ENCODE measurements at regions not wholly inside any gene's neighbourhood (a gene's known extent, or its start where the extent isn't known, plus 50 kb on each side); places are given as distances from the start of the nearest gene placed in this dataset.
A peak's percentile ranks its signal among the peaks of the same experiment; 100 is the strongest.
"Not testable (repeated sequence)": the region's sequence is repeated elsewhere in the genome, so short reads cannot be mapped to it uniquely, and the experiment has no call there.

DNA sequence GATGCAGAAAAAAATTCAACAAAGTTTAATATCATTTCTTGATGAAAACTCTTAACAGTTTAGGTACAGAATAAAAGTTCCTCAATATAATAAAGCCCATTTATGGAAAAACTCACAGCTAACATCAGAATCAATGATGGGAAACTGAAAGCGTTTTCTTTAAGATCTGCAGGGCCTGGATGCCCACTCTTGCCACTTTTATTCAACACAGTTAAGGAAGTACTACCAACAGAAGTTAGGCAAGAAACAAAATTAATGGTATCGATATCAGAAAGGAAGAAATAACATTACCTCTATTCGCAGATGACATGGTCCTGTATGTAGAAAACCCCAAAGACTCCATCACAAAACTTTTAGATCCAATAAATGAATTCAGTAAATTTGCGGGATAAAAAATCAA is 542.4 kb upstream of the RGMB start:
- DNase-seq = no peak

DNA sequence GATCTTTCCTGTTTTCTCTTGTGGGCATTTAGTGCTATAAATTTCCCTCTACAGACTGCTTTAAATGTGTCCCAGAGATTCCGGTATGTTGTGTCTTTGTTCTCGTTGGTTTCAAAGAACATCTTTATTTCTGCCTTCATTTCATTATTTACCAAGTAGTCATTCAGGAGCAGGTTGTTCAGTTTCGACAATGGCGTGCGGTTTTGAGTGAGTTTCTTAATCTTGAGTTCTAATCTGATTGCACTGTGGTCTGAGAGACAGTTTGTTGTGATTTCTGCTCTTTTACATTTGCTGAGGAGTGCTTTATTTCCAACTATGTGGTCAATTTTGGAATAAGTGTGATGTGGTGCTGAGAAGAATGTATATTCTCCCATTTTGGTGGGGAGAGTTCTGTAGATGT is 535.7 kb upstream of the RGMB start:
- not testable (repeated sequence) for DNase-seq

DNA sequence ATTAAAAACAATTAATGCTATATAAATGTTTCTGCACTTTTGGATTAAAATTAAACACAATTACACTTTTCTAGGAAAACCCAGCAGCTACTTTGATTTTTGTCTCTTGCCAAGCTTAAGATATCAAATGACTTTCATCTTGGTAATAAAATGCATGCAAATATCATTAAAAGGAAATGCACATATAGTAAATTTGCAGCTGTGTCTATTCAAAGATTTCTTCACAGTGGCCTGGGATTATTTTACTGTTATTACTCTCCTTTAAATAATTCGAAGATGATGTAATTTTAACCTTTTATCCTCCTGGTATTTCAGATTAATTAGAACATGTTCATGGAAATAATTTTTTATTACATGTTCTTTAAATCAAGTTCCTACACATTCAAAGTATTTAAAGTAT is 529.5 kb upstream of the RGMB start:
- no peak for DNase-seq

DNA sequence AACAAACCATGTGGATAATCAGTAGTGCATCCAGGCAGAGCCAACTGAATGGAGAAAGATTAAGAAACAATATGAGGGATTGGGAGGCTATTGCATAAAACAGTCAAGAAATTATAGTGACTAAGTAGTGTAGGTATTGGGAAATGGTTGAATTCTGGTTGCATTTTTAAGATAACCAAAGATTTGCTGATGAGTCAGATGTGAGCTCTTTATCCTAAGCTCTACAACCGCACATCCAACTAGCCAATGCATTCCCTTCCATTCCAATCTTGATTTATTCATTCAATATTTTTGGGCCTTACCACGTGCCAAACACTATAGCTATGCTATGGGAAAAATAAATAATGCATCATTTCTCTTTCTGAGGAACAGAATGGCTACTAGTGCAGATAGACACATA is 524.5 kb upstream of the RGMB start:
- DNase-seq = no peak

DNA sequence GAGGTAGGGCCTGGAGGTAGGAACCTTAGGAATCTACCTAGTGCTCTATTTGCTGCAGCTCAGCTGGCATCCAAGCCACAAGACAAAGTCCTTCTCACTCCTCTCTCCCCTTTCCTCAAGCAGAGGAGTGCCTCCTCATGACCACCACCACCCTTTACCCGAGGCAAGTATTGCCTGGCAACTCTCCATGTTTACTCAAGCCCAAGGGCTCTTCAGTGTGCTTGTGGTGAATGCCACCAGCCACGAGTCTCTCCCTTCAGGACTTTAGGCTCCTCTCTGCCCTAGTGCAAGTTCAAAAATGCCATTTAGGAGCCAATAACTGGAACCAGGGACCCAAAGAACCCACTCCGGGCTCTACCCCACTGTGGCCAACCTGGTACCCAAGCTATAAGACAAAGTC is 514.5 kb upstream of the RGMB start:
- DNase-seq = no peak

DNA sequence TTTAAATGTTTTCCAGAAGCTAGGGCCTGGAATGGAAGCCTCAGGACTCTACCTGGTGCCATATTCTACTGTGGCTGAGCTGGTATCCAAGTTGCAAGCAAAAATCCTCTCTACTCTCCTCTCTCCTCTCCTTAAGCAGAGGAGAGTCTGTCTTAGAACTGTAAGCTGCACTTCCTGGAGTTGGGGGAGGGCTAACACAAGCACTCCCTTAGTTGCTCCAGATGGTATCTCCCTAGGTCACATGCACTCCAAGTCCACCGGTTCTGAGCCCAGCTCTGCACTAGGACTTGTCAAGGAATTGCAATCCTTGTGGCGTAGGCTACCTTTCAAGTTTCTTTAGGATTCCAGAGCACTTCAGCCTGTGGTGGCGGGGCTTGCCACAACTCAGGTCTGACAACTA is 513.9 kb upstream of the RGMB start:
- no peak for DNase-seq

DNA sequence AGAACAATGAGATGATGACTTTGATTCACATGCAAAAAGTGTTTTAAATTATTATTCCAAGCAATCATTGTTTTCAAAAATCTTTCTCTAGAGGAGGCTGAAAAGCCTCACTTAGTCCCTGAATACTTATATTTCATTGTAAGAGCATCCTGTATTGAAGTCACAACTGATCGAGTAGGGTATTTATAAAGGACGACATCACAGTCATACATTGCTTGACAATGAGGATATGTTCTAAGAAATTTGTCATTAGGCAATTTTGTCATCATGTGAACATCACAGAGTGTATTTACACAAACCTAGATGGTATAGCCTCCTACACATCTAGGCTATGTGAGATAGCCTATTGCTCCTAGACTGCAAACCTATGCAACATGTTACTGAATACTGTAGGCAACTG is 510.4 kb upstream of the RGMB start:
- no peak for DNase-seq

DNA sequence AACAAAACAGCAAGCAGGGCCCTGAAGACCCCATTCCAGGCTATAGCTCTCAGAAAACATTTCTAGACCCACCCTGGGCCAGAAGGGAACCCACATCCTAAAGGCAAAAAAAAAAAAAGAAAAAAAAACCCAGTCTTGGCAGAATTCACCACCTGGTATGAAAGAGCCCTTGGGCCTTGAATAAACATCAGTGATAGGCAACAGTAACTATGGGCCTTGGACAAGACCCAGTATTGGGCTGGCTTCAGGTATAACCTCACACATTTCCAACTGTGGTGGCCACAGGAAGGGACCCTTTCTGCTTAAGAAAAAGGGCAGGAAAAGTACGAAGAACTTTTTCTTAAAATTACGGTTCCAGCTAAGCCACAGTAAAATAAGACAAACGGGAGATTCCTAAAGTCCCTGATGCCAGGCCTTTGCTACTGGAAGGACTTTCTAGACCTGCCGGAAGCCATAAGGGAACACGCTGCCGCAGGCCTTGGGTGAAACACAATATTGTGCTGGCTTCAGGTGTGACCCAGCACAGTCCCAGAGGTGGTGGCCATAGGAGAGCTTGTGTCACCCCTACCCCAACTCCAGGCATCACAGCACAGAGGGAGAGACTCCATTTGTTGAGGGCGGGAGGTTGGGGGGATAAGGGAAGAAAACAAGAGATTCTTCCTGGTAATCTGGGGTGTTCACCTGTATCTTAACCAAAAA is 505.2 kb upstream of the RGMB start:
- no peak for DNase-seq

DNA sequence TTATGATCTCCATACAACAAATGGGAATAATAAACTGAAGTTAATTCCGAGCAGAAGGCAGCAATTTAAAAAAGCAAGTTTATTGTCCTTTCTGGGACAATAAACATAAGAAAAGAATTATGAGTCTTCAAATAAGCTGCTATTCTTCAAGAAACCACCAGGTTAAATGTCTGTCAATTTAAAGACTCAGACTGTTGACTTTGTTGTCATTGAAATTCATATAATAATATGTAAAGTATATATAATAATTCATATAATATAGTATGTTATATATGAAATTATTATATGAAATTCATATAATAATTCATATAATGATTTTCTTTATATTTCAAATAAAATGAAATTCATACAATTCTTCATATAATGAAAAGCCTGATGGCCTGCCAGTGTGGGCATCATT is 497.5 kb upstream of the RGMB start:
- no peak for DNase-seq

DNA sequence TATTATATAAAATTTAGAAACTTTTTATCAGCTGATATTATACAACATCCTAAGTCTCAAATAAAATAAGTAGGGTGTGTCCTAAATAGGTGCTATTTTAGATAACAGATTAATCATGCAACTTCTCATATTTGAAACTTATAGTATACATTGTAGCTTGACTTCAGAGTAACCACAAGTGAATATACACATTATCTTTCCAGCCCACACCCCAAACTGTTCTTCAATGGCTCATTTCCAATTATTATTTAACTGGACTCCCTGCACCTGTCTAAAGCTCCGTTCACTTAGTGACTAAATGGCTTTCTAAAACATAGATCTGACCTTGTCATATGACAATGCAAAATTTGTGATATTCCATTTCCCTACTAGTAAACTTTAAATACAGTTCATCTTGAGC is 490.9 kb upstream of the RGMB start:
- DNase-seq = no peak

DNA sequence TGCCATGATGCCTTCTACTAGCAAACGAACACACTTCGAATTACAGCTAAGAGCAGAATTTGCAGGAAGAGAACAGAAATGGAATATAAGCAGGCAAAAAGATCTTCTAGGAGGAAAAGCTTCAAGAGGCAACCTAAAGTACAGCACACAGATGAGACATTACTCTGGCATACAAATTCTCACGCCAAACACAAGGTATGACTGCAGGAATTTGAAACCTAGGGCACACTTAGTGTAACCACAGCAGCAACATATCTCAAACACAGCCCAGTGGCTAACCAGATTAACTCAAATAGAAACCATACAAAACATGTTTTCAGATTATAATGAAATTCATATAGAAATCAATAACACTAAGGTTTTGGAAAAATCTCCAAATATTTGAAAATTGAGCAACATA is 481.0 kb upstream of the RGMB start:
- no peak for DNase-seq

DNA sequence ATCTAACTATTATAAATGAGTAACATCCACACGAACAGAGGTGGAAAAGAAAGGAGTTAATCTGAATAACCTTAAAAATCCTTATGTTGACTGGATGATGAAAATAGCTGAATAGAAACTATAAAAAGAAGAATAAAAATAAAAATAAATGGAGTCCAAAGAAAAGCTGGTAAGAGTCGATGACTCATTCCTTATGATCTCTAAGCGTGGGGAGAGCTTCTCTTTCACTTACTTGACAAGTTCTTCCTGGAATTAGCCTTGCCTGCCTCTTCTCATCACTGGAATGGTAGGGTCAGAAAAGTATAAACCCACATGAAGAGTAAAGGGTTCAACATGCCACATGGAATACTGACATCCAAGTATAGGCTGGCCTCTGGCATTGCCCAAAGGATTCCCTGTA is 477.0 kb upstream of the RGMB start:
- no peak for DNase-seq

DNA sequence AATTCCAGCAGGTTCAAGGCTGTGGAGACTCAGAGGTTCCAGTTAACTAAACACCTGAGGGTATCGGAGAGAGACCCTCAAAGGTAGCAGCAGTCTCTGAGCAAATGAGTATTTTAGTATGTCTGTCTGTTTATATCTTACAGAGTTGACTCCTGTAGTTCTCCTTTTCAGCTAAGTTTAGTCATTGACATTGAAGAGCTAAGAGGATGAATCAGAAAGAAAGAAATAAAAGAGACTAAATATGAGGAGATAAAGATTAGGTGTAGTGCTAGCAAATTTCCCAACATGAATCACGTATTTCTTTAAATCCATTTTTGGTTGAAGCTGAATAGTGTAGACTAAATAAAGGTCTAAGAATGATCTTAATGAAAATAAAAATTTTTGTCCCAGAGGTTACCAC is 474.0 kb upstream of the RGMB start:
- no peak for DNase-seq

DNA sequence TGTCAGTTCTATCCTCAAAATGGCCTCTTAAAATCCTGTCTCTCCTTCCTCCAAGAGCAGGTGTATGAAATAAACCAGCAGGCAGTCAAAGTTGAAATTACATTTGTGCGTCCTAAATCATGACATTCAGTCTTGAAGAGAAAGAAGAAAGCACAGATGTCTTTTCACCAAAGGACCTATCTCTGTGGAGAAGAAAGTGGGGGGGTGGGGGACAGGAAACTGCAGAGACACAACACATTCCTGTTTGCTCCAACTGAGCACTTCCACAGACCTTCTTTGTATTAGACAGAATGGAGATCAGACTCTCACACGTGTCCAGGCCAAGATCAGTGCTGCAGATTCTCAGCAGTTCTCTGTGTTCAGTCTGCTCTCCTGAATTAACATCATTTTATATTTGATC is 471.9 kb upstream of the RGMB start:
- DNase-seq = no peak

DNA sequence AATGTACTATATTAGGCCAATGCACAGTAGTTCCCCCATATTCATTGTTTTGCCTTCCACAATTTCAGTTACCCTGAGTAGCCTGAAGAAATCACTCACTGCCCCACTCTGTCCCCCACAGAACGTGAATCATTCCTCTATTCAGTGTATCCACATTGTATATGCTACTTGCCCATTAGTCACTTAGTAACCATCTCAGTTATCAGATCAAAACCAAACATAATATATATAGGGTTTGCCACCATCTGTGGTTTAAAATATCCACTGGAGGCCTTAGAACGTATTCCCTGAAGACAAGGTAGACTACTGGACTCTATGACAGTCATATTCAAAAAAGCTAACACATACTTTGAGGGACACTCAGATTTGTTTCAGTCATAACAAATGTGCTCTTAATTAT is 465.7 kb upstream of the RGMB start:
- no peak for DNase-seq

DNA sequence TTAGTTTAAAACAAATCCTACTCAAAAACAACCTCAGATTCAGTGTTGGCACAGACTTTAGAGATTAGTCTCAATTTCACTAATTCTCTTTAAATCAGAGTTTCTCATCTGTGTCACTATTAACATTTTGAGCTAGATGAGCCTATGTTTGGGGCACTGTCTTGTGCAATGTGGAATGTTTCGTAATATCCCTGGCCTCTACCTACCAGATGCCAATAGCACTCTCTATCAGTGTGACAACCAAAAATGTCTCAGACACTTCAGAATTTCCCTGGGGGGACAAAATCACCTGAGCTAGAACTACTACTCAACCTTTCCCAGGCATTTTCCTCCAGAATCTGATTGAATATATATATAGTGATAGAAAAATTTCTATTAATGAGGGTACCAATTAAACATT is 465.2 kb upstream of the RGMB start:
- DNase-seq = no peak

DNA sequence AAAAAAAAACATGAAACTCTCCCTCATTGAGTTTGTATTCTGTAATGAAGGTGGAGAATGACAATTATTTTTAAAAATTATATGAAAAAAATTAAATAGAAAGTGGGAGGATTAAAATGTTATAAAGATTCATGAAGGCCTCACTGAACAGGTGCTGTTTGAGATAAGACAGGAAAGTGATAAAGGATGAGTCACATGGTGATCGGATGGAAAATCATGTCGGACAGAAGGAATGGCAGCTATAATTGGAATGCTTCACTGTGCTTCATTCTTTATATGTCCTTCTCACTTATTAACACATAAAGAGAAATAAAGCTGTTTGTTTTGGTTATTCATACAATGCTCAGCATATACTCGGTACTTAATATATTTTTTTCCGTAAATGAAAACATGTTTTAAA is 464.5 kb upstream of the RGMB start:
- DNase-seq = no peak

DNA sequence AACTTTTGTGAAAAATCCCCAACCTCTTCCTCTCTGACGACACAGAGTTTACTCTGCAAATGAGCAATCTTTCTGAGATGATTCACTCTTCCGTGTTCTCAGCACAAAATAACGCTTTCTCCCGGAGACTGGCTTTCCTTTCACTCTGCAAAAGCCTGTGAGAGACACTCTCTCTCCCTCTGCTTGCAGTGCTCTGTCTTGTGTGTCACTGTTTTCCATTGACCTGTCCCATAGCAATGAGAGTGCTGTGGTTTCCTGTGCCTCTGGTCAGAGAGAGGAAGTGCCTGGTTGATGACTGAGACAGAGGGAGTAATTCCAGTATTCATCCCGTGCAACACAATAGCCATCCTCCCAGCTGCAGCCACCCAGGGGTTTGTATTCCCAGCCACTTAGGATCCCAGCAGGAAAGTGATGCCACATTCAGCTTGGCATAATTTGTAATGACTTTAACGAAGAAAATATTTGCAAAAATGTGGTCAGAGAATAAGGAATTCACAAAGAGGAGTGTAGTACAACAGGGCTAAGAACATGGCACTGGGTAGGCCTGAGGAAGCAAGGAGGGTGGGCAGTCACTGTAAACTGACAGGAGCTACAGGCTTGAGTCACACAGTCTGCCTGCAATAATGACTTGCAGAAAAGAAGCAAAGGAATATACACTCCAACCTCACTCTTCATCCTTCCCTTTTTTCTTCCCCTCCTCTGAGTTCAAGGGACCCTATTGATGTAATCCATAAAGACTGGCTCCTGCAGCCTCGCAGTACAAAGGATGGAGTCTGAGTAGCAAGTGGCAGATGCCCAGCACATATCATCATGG is 463.5 kb upstream of the RGMB start:
- peak; percentile 18 for DNase-seq

DNA sequence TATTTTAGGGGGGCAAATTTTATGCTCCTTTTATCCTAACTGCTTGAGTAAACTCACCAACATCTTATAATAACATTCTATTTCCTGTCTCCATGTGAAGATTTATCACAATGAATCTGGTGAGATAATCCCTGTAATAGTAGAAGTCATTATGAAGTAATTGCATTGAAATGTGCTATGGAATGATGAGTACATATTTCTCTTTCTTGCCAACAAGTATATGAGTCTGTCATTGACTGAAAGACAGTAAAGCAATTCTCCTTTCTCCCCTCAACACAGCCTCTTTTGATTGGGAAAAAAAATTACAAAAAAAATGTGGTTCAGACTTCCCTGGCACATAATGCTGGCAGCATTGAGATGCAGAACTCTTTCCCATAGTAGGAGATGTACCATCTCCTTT is 459.2 kb upstream of the RGMB start:
- no peak for DNase-seq

DNA sequence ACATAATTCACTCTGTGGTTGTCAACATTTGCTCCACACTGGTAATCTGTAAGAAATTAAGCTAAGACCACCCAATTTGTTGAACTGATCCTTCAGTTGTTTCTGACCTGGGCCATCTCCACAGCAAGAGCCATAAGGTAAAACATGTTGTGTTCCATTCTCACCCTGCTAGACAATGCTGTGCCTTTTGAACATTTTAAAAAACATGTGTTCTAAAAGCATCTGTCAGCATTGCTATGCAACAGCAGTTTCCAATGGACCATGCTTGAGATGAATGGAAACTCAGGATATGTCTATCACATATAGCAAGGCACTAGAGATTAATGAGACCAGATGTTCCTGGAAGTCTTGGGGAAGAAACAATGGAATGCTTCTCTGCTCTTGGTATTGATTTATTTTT is 455.1 kb upstream of the RGMB start:
- DNase-seq = no peak

DNA sequence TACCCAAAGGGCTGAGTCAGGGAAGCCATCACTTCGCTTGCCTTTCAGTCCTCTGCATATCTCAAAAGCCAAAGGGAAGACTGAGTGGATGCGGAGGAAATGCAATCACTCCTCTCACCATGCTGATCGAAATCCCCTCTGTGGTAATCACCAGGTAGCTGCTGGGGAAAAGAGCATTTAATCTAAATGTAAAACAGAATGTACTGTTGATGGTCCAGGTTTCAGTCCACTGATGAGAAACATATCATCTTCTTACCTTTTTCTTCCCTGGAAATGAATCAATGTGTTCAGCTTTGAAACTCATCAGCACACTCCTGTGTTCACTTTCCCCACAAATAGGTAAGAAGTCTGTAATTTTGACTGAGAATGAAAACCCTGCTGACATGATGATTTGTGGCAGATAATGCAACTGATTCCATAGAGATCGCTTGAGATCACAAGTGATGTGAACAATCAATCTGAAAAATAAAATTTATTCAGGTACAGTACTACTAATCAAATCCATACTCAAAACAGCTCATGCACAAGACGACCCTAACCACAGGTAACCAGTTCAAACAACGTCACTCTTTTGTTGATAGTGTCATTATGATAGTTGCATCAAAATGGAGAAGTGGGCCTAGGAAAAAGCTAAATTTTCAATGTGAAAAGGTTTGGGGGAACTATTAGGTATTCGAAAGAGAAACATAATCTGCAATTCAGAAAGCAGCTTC is 454.0 kb upstream of the RGMB start:
- no peak for DNase-seq

DNA sequence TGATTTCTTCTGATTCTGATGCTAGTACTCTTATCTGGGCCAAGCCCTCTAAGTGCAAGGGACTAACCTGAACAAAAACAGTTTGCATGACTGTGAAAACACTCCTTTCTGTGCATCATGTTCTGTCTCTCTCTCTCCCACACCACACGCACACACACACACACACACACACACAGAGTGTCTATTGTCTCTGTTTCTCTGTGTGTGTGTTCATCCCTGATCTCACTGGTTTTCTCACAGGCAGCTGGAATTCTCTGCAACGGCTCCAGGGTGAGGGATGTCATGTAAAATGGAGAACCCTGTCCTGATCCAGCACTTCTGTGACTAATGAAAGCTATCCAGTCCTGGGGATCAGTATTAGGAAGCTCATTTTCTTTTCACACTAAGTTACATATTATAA is 453.1 kb upstream of the RGMB start:
- no peak for DNase-seq

DNA sequence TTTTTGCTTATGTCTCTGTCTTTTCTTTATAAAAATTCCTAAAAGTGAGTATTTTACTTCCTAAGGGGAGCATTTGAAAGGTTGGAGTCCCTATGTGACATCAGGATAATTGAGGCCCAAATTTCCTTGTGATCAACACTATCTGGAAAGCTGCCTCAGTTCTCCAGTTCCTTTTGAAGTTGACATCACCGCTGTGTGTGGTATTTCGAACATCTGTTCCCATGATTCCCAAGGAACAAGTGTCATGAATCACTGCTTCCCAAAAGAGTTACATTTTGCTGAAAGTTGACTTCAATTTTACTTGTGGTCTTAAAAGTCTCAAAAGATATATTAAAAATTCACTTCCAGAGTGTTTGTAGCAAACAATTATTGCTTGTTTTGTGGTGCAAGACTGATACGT is 452.1 kb upstream of the RGMB start:
- no peak for DNase-seq

DNA sequence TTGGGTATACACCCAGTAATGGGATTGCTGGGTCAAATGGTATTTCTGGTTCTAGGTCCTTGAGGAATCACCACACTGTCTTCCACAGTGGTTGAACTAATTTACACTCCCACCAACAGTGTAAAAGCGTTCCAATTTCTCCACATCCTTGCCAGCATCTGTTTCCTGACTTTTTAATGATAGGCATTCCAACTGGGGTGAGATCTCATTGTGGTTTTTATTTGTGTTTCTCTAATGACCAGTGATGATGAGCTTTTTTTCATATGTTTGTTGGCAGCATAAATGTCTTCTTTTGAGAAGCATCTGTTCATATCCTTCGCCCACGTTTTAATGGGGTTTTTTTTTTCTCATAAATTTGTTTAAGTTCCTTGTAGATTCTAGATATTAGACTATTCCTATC is 448.3 kb upstream of the RGMB start:
- DNase-seq = not testable (repeated sequence)
